Esophagus muscularis mucosa (tissue), 4 donors: ENCODE measurements at regions not wholly inside any gene's neighbourhood (a gene's known extent, or its start where the extent isn't known, plus 50 kb on each side); places are given as distances from the start of the nearest gene placed in this dataset.

Source experiments
- DNase-seq: peaks from one replicate; pipeline ENCODE4 v3.0.0-alpha.2; 2017; ENCODE audit errors: extremely low spot score
- H3K27ac ChIP-seq, 4 donors: fragments of 200-600 bp; sonication (generic); replicated peaks in 1 of 4; 1 replicate in 3 of 4; 2 replicates in 1 of 4; pipeline ENCODE4 v1.5.1; 2016 to 2019; ENCODE audit warnings: mild to moderate bottlenecking in 1 of 4
- H3K27me3 ChIP-seq, 4 donors: fragments of 200-600 bp; sonication (generic); one replicate each; pipeline versions ENCODE4 v1.5.1 to v1.6.0; 2016 to 2019
- H3K36me3 ChIP-seq, 4 donors: fragments of 200-600 bp; sonication (generic); one replicate each; pipeline ENCODE4 v1.5.1; 2016 to 2019
- H3K4me1 ChIP-seq, 4 donors: fragments of 200-600 bp; sonication (generic); one replicate each; pipeline ENCODE4 v1.5.1; 2016 to 2019
- H3K4me3 ChIP-seq, 4 donors: fragments of 200-600 bp; sonication (generic); 1 replicate in 2 of 4; 2 replicates in 2 of 4; pipeline ENCODE4 v1.5.1; 2016 to 2019; ENCODE audit warnings: mild to moderate bottlenecking in 4 of 4, moderate library complexity in 1 of 4
- H3K9me3 ChIP-seq, 4 donors: fragments of 200-600 bp; sonication (generic); 1 replicate in 3 of 4; 2 replicates in 1 of 4; pipeline ENCODE4 v1.5.1; 2016 to 2019
- EP300 ChIP-seq: sonication (generic); formaldehyde crosslinking; IDR thresholded peaks from one replicate; pipeline ENCODE4 v1.6.1; 2017; ENCODE audit warnings: antibody characterized with exemption
- POLR2A ChIP-seq: fragments of 450-650 bp; IDR thresholded peaks from one replicate; pipeline ENCODE4 v1.6.1; 2017; ENCODE audit warnings: antibody characterized with exemption, moderate library complexity, mild to moderate bottlenecking, low read depth
- POLR2AphosphoS5 ChIP-seq, 2 donors: sonication (generic); formaldehyde crosslinking; IDR thresholded peaks; one replicate each; pipeline ENCODE4 v1.6.1; 2017; ENCODE audit warnings: antibody characterized with exemption in 2 of 2
- WGBS: methylation state at CpG from one replicate; pipeline ENCODE4 v1.1.5; 2018; 5-methylcytosine and 5-hydroxymethylcytosine counted together
- intact Hi-C: fragments of 100-400 bp; cut with DNase I; formaldehyde crosslinking; loops from one replicate; pipeline ENCODE4 v1.15.1; 2023
- TF ChIP-seq, protein P1 (sequence below), 3 experiments: fragments of 200-600 bp in 2 of 3; fragments of 450-650 bp in 1 of 3; sonication (generic) in 2 of 3; IDR thresholded peaks; one replicate each; pipeline ENCODE4 v1.5.1; 2017 to 2019; ENCODE audit warnings: antibody characterized with exemption in 3 of 3, mild to moderate bottlenecking in 2 of 3, moderate library complexity in 1 of 3

DNA sequence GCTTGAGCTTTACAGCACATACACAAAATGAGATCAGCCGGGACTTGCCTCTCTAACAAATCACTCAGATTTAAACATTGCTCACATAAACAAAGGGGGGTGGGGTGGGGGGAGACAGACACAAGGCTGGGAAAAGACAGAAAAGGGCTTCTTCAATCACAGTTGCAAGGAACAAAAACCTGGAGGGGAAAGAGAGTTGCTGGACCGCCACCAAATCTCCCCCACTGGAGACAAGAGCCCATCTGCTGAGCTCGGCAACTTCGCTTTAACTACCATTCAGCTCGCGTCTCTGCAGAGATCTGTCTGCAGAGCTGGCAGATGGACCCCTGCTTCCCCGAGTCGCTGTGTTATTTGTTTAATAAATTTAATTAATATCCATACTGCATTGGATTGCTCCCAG, 165.0 kb downstream of the RCN1 start:
- intact Hi-C loops, result no loop called here
- no peak overlapping the region for H3K27ac ChIP-seq
- H3K4me3 ChIP-seq, result no peak overlapping the region
- DNase-seq, result no peak
- peaks cover 0 to 9% (median 0%) of the 10 kb centered on the region in 4 donors for H3K27me3 ChIP-seq
- TF ChIP-seq, protein P1, sequence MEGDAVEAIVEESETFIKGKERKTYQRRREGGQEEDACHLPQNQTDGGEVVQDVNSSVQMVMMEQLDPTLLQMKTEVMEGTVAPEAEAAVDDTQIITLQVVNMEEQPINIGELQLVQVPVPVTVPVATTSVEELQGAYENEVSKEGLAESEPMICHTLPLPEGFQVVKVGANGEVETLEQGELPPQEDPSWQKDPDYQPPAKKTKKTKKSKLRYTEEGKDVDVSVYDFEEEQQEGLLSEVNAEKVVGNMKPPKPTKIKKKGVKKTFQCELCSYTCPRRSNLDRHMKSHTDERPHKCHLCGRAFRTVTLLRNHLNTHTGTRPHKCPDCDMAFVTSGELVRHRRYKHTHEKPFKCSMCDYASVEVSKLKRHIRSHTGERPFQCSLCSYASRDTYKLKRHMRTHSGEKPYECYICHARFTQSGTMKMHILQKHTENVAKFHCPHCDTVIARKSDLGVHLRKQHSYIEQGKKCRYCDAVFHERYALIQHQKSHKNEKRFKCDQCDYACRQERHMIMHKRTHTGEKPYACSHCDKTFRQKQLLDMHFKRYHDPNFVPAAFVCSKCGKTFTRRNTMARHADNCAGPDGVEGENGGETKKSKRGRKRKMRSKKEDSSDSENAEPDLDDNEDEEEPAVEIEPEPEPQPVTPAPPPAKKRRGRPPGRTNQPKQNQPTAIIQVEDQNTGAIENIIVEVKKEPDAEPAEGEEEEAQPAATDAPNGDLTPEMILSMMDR (IDR thresholded peaks at IDR 0.05), result no peak
- no peaks in the 10 kb centered on the region for H3K4me1 ChIP-seq
- H3K36me3 ChIP-seq, result no peaks in the 10 kb centered on the region
- no peaks in the 10 kb centered on the region for H3K9me3 ChIP-seq
- 32% methylated on average over 8 of the region's 8 CpGs for WGBS

DNA sequence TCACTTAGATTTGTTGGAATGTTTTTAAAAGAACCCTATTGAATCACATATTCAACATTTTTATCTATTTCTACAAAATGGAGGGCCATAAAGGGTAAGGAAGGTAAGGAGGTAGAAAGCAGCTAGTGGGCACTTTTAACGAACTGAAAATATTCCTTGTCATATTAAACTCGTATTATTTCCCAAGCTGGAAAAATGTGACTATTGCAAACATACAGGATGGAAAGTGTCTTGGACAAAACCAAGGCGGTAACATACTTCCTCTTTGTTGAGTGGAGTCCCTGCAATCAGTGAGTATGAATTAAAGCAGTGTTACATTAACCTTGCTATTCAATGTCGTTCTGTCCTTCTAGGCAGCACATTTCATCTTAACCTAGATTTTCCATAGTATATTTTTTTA, 165.6 kb downstream of the RCN1 start:
- Histone ChIP-seq H3K36me3 (no peaks in the 10 kb centered on the region), H3K27ac (no peak overlapping the region), H3K4me1 (no peaks in the 10 kb centered on the region), H3K9me3 (no peaks in the 10 kb centered on the region), H3K4me3 (no peak overlapping the region), H3K27me3 (peaks cover 0 to 9% (median 0%) of the 10 kb centered on the region in 4 donors)
- no peak for DNase-seq
- intact Hi-C loops, result no loop called here
- TF ChIP-seq, protein P1 (IDR thresholded peaks at IDR 0.05), result no peak
- TF ChIP-seq POLR2AphosphoS5 (IDR thresholded peaks at IDR 0.05), result no peak
- TF ChIP-seq POLR2A, result no peak
- no peak for TF ChIP-seq EP300
- 35% methylated on average over 4 of the region's 4 CpGs for WGBS

DNA sequence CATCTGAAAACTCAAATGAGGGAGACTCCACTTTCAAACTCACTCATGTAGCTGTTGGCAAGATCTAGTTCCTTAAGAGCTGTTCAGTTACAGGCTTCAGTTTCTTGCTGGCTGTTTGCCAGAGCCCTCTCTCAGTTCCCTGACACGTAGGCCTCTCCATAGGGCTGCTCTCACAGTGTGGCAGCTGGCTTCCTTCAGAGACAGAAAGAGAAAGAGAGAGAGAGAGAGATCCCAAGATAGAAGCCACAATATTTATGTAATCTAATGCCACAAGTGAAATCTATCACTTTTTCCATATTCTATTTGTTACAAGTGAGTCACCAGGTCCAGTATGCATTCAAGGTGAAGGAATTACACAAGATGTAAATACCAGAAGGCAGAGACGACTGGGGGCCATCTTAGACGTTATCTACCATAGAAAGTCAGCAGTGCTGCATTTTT, 168.8 kb downstream of the RCN1 start:
- Histone ChIP-seq H3K36me3 (no peaks in the 10 kb centered on the region), H3K4me3 (no peak overlapping the region), H3K4me1 (no peaks in the 10 kb centered on the region), H3K27ac (no peak overlapping the region), H3K27me3 (peaks cover 0 to 5% (median 0%) of the 10 kb centered on the region in 4 donors), H3K9me3 (no peaks in the 10 kb centered on the region)
- TF ChIP-seq POLR2AphosphoS5 (IDR thresholded peaks at IDR 0.05) (no peak), POLR2A (no peak), EP300 (no peak)
- TF ChIP-seq, protein P1 (IDR thresholded peaks at IDR 0.05), result no peak
- no peak for DNase-seq
- intact Hi-C loops, result no loop called here
- 26% methylated on average over 3 of the region's 3 CpGs for WGBS

DNA sequence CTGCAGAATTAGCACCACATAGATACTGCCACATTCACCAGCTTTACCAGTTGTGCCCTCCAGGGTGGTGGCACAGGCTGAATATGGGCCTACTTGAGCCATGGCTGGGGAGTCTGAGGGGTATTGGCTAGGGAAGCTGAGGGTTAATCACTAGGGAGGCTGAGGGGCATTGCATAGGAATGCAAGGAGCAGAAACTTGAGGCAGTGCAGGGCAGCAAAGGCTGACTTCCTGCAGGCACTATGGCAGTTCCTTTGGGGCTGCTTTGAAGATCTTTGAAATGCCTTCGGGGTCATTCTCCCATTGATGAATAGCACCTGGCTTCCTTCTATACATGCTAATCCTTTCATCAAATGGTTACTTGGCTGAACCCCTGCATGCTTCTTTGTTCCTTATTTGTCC, 171.5 kb downstream of the RCN1 start:
- Histone ChIP-seq H3K27ac (no peak overlapping the region), H3K9me3 (no peaks in the 10 kb centered on the region), H3K36me3 (no peaks in the 10 kb centered on the region), H3K4me1 (no peaks in the 10 kb centered on the region), H3K4me3 (no peak overlapping the region), H3K27me3 (no peaks in the 10 kb centered on the region)
- 31% methylated on average over 1 of the region's 1 CpG for WGBS
- intact Hi-C loops, result no loop called here
- TF ChIP-seq POLR2A (no peak), POLR2AphosphoS5 (IDR thresholded peaks at IDR 0.05) (no peak), EP300 (no peak)
- TF ChIP-seq, protein P1 (IDR thresholded peaks at IDR 0.05), result no peak
- DNase-seq, result no peak

DNA sequence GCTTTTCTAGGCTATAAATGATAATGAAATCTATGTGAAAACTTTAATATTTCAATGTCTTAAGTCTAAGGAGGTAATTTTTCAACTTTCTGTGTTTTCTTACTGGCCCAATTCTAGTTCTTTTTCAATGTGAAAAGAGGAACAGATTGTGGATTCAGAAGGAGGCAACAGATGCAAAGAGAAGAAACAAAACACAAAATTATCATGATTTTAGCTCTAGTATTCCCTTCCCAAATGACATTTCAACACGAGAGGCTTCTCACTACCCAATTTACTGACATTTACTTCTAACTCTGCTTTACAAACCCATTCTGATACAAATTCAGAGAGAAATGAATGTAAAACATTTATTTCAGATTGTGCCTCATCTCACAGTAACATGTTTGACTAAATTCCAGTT, 169.4 kb downstream of the WT1 start:
- H3K27me3 ChIP-seq, result no peaks in the 10 kb centered on the region
- no peak overlapping the region for H3K27ac ChIP-seq
- no peaks in the 10 kb centered on the region for H3K9me3 ChIP-seq
- TF ChIP-seq, protein P1 (IDR thresholded peaks at IDR 0.05), result no peak
- TF ChIP-seq EP300, result no peak
- no peak for TF ChIP-seq POLR2A
- TF ChIP-seq POLR2AphosphoS5 (IDR thresholded peaks at IDR 0.05), result no peak
- 67% methylated on average over 1 of the region's 1 CpG for WGBS
- intact Hi-C loops, result no loop called here
- no peak overlapping the region for H3K4me3 ChIP-seq
- no peaks in the 10 kb centered on the region for H3K4me1 ChIP-seq
- no peak for DNase-seq
- no peaks in the 10 kb centered on the region for H3K36me3 ChIP-seq
